ENCODE measurements at regions not wholly inside any gene's neighbourhood (a gene's known extent, or its start where the extent isn't known, plus 50 kb on each side); places are given as distances from the start of the nearest gene placed in this dataset.

DNA sequence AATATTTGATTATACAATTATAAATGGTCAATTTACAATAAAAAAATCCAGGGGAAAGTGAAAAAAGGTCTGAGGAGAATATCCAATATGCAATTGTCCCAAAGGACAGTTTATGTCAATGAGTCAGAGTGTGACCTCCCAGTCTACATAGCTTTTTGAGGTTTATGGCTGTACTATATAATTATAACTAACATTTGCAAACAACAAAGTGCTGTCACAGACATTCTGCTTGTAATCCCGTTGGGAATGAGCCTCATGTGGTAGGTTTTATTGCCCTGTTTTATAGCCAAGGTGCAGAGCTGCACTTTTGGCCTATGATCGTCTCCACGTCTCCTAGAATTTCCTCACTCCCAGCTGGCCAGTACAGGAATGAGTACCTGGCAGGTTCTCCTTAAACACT lies 103.8 kb downstream of the ADSS2 start:
- no peak for DNase-seq (ENCODE audit: low spot score)

DNA sequence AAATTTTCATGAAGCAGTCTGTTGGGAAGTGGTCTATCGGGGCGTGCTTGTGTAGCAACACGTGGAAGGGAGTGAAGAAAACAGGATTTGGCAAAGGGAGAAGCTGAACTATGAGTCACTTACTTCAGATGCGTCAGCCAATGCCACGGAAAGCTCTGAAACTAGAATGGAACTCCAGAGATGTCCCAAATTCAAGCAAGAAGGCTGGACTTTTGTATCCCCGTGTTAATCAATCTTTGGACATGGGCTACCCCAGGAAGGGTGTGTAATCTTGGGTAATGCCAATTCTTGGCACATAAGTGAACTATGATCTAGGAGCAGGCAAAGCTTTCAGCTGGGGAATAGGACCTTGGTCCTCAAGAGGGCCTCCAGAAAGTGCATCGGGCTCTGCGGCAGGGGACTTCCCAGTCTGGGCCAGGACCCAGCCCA lies 102.6 kb downstream of the ADSS2 start:
- no peak for DNase-seq (ENCODE audit: low spot score)

DNA sequence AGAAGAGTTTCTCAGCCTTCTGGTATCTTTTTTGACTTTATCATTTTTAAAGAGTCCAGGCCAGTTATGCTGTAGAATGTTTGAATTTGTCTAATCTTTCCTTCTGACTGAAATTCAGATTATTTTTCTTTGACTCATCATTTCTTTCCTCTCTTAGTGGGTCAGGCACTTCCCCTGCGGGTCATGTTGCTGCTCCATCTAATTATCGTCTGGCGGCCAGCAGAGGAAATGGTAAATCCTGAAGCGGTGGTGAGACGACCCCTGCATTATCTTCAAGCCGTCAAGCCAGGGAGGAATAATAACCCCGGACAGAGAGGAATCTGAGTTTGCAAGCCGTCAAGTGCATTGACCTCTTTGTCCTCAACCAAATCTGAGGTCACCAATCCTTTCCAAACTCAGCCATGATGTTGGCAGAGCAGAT lies 102.1 kb downstream of the ADSS2 start:
- DNase-seq (ENCODE audit: low spot score) = no peak

DNA sequence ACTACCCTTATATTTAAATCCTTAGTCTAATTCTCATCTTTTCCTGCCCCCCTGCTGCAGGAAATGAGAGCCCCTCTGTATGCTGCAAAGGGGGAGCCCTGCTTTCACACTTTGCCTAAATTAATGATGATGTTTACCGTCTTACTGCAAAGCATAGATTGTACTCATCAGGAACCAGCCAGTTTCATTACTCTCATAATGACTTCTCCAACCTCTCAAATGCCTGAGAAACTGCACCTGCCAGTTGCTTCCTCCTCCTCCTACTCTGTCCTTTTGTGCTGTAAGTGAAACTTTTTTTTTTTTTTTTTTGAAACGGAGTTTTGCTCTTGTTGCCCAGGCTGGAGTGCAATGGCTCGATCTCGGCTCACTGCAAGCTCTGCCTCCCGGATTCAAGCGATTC lies 101.7 kb downstream of the ADSS2 start:
- no peak for DNase-seq (ENCODE audit: low spot score)

DNA sequence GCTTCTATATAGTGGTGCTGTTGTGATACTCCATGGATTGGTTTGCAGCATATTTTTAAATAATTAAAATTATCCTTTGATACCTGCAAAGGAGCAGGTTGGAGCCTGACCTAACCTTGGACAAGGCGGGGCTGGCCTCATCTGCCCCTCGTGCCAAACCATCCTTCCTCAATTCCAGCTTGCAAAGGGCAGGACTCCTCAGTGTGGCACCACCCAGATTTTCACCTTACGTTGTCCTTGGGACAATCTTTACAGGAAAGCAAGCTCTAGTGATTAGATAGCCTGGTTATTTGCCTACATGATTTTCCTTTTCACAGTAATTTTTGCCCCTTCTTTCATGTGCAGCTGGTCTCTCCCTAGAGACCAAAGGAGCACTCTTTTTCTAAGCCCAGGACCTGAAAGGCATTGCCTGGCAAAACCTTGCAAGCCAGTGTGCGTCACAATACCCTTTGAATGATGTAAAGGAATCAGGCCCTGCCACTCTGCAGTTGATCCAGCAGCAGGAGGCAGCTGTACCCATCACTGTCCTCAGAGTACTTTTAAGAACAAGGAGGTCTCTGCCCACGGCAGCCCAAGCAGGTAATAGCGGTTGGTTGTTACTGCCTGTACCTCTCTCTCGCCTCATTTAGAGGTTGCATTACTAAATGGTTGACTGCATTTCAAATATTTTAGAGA lies 99.4 kb downstream of the ADSS2 start:
- no peak for DNase-seq (ENCODE audit: low spot score)

DNA sequence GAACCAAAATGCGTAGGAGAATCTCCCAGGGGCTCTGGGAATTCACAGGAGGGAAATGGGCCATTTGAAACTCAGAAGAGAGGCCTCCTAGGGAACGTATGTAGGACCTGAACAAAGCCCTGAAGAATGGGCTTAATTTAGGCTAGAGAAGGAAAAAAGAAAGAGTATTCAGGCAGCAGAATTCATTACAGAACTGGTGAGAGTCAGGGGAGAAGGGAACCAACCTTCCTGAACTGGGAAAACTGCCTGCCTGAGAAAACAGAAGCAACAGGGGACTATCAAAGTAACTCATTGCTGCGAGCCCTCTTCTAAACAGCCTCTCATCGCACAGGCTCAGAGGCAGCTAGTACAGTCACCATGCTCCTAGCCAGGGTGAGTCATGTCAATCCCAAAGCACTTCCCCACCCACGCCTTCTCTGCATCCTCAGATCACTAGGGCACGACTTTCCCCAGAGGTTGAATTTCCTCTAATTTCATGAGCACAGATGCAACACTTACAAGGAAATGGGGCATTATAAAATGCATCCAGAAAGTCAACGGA lies 98.1 kb downstream of the ADSS2 start:
- peak; percentile 67 for DNase-seq (ENCODE audit: low spot score)

DNA sequence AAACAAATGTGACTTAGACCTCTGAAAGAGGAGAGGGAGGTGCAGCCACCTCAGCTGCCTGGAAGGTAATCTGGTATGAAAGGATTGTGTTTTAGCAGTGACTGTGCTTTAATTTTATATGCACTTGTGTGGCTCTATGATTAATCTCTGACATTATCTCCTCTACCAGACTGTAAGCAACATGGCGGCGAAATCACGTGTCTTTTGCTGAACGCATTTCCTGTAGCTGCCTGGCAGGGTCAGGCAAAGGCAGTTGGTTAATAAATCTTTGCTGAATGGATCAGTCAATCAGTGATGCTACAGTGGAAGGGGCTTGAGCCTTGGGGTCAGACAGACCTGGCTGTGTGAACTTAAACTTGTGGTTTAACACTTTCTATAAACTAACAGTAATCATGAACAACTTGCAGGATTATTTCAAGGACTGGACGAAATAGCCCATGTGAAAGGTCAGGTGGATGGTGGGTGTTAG lies 96.9 kb downstream of the ADSS2 start:
- DNase-seq (ENCODE audit: low spot score) = no peak

DNA sequence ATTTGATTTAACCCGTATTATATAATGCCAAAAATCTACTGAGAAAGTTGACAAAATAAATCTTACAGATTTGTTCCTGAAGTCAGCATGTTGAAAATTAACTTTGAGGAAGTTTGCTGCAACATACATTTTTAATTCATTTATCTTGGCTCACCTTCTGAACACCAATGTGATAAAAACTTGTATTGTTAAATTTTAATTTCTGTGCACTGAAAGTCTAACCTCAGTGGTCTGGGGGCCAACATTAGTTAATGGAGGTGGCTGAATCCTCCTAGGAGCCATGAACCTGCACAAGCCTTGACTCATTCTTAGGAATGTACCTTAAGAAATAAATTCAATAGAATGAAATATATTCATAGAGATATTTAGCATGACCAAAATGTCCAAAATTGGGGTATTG lies 95.3 kb downstream of the ADSS2 start:
- no peak for DNase-seq (ENCODE audit: low spot score)
